ENCODE measurements at regions not wholly inside any gene's neighbourhood (a gene's known extent, or its start where the extent isn't known, plus 50 kb on each side); places are given as distances from the start of the nearest gene placed in this dataset.
"Not testable (repeated sequence)": the region's sequence is repeated elsewhere in the genome, so short reads cannot be mapped to it uniquely, and the experiment has no call there.

DNA sequence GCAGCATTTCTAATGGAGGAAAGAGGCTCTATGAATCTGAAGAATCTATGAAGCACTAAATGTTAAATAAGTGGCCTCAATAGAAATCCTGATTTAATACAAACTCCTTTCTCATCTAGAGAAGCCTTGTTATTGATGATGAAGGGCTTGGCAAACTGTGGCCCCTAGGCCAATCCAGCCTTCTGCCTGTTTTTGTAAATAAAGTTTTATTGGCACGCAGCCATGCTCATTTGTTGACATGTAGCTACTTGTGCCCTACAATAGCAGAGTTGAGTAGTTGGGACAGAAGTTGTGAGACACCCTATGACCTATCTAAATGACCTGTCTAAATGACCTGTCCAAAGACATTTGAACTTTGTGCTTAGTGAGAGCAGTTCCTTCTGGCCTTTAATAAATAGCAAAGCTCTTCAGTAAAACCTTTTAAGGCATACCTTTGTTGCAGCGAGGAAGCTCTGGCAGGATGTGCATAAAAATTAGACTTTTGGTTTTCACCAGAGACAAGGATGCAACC, 484.4 kb upstream of the SPRED2 start:
- H3K27me3 ChIP-seq (ENCODE audit: low read depth) = no peaks in the 10 kb centered on the region
- H3K4me3 ChIP-seq = no peak overlapping the region
- in situ Hi-C loops (cut with MboI; ENCODE audit: low sequenced_read_pairs) = no loop called here

GRCh38 chr2:65916177-65916576, 483.8 kb upstream of the SPRED2 start:
- Histone ChIP-seq H3K27me3 (ENCODE audit: low read depth) (no peaks in the 10 kb centered on the region), H3K4me1 (no peaks in the 10 kb centered on the region), H3K36me3 (replicated peaks) (no peaks in the 10 kb centered on the region), H3K4me3 (no peak overlapping the region), H3K9me3 (no peaks in the 10 kb centered on the region)
- no peak for DNase-seq (ENCODE audit: low spot score in 2 of 2)
- in situ Hi-C loops (cut with MboI; ENCODE audit: low sequenced_read_pairs) = no loop called here

More for the DNA sequence above, 484.4 kb upstream of the SPRED2 start:
- no peaks in the 10 kb centered on the region for H3K36me3 ChIP-seq (replicated peaks)
- DNase-seq (ENCODE audit: low spot score in 2 of 2) = no peak
- no peaks in the 10 kb centered on the region for H3K9me3 ChIP-seq
- H3K4me1 ChIP-seq = no peaks in the 10 kb centered on the region

- in situ Hi-C loops (cut with MboI; ENCODE audit: low sequenced_read_pairs) = no loop called here
These were observed 482.9 kb upstream of the SPRED2 start for GRCh38 chr2:65915273-65915672.

GRCh38 chr2:65914244-65914786, 481.9 kb upstream of the SPRED2 start:
- Histone ChIP-seq H3K27me3 (ENCODE audit: low read depth) (no peaks in the 10 kb centered on the region), H3K9me3 (no peaks in the 10 kb centered on the region)
- in situ Hi-C loops (cut with MboI; ENCODE audit: low sequenced_read_pairs) = no loop called here

More at GRCh38 chr2:65915273-65915672, 482.9 kb upstream of the SPRED2 start:
- H3K4me1 ChIP-seq = no peaks in the 10 kb centered on the region
- no peaks in the 10 kb centered on the region for H3K27me3 ChIP-seq (ENCODE audit: low read depth)
- H3K36me3 ChIP-seq (replicated peaks) = no peaks in the 10 kb centered on the region
- no peak overlapping the region for H3K4me3 ChIP-seq
- no peaks in the 10 kb centered on the region for H3K9me3 ChIP-seq
- no peak for DNase-seq (ENCODE audit: low spot score in 2 of 2)

GRCh38 chr2:65913813-65914212, 481.4 kb upstream of the SPRED2 start:
- in situ Hi-C loops (cut with MboI; ENCODE audit: low sequenced_read_pairs) = no loop called here
- H3K36me3 ChIP-seq (replicated peaks) = no peaks in the 10 kb centered on the region

More at GRCh38 chr2:65914244-65914786, 481.9 kb upstream of the SPRED2 start:
- H3K36me3 ChIP-seq (replicated peaks) = no peaks in the 10 kb centered on the region
- no peak overlapping the region for H3K4me3 ChIP-seq
- DNase-seq (ENCODE audit: low spot score in 2 of 2) = no peak
- no peaks in the 10 kb centered on the region for H3K4me1 ChIP-seq

GRCh38 chr2:65901756-65902155, 469.4 kb upstream of the SPRED2 start:
- Histone ChIP-seq H3K4me1 (no peaks in the 10 kb centered on the region), H3K27me3 (ENCODE audit: low read depth) (0 out of 2 replicates have a peak, but pooled peaks cover 2% of the 10 kb centered on the region), H3K4me3 (no peak overlapping the region), H3K36me3 (replicated peaks) (no peaks in the 10 kb centered on the region), H3K9me3 (no peaks in the 10 kb centered on the region)
- in situ Hi-C loops (cut with MboI; ENCODE audit: low sequenced_read_pairs) = no loop called here
- DNase-seq (ENCODE audit: low spot score in 2 of 2) = no peak

More at GRCh38 chr2:65913813-65914212, 481.4 kb upstream of the SPRED2 start:
- no peaks in the 10 kb centered on the region for H3K27me3 ChIP-seq (ENCODE audit: low read depth)
- no peak overlapping the region for H3K4me3 ChIP-seq
- no peak for DNase-seq (ENCODE audit: low spot score in 2 of 2)
- no peaks in the 10 kb centered on the region for H3K9me3 ChIP-seq
- no peaks in the 10 kb centered on the region for H3K4me1 ChIP-seq

GRCh38 chr2:65896446-65896845, 464.0 kb upstream of the SPRED2 start:
- Histone ChIP-seq H3K27me3 (ENCODE audit: low read depth) (0 out of 2 replicates have a peak, but pooled peaks cover 2% of the 10 kb centered on the region), H3K4me1 (no peaks in the 10 kb centered on the region), H3K9me3 (no peaks in the 10 kb centered on the region), H3K36me3 (replicated peaks) (no peaks in the 10 kb centered on the region), H3K4me3 (no peak overlapping the region)
- DNase-seq (ENCODE audit: low spot score in 2 of 2) = no peak
- in situ Hi-C loops (cut with MboI; ENCODE audit: low sequenced_read_pairs) = no loop called here

DNA sequence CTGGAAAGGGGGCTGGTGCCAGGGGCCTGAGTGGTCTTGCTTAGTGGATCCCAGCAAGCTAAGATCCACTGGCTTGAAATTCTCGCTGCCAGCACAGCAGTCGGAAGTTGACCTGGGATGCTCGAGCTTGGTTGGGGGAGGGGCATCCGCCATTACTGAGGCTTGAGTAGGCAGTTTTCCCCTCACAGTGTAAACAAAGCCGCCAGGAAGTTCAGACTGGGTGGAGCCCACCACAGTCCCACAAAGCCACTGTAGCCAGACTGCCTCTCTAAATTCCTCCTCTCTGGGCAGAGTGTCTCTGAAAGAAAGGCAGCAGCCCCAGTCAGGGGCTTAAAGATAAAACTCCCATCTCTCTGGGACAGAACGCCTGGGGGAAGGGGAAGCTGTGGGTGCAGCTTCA, 457.7 kb upstream of the SPRED2 start:
- H3K36me3 ChIP-seq (replicated peaks); H3K4me1 ChIP-seq; H3K9me3 ChIP-seq; DNase-seq (ENCODE audit: low spot score in 2 of 2); in situ Hi-C loops (cut with MboI; ENCODE audit: low sequenced_read_pairs); H3K27me3 ChIP-seq (ENCODE audit: low read depth); H3K4me3 ChIP-seq: not testable (repeated sequence)

- DNase-seq (ENCODE audit: low spot score in 2 of 2) = no peak
- Histone ChIP-seq H3K36me3 (replicated peaks) (no peaks in the 10 kb centered on the region), H3K27me3 (ENCODE audit: low read depth) (no peaks in the 10 kb centered on the region), H3K9me3 (no peaks in the 10 kb centered on the region), H3K4me3 (no peak overlapping the region), H3K4me1 (no peaks in the 10 kb centered on the region)
- in situ Hi-C loops (cut with MboI; ENCODE audit: low sequenced_read_pairs) = no loop called here
These were observed 452.9 kb upstream of the SPRED2 start for GRCh38 chr2:65885266-65885665.

- H3K4me1 ChIP-seq = no peaks in the 10 kb centered on the region
- no peaks in the 10 kb centered on the region for H3K27me3 ChIP-seq (ENCODE audit: low read depth)
- no peaks in the 10 kb centered on the region for H3K36me3 ChIP-seq (replicated peaks)
- no peaks in the 10 kb centered on the region for H3K9me3 ChIP-seq
- in situ Hi-C loops (cut with MboI; ENCODE audit: low sequenced_read_pairs) = no loop called here
- no peak for DNase-seq (ENCODE audit: low spot score in 2 of 2)
- H3K4me3 ChIP-seq = no peak overlapping the region
These were observed 449.2 kb upstream of the SPRED2 start for GRCh38 chr2:65881592-65881991.

DNA sequence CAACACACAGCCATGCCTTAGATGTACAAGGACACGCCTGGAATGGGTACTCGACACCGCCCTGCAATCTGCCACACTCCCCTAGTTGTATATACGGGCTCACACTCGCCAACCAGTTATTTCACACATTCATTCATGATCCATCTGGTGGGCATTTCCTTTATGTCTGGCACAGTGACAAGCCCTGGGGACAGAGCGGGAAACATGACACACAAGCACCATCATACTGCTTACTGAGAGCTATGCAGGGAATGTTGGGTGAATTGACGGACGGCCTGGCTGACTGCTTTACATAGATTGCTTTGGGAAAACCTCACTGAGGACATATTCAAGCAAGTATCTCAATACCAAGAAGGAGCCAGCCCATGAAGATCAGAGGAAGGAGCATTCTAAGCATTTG, 448.0 kb upstream of the SPRED2 start:
- Histone ChIP-seq H3K4me1 (no peaks in the 10 kb centered on the region), H3K9me3 (no peaks in the 10 kb centered on the region), H3K4me3 (no peak overlapping the region), H3K36me3 (replicated peaks) (no peaks in the 10 kb centered on the region), H3K27me3 (ENCODE audit: low read depth) (no peaks in the 10 kb centered on the region)
- no peak for DNase-seq (ENCODE audit: low spot score in 2 of 2)
- in situ Hi-C loops (cut with MboI; ENCODE audit: low sequenced_read_pairs) = no loop called here

GRCh38 chr2:65878011-65878340, 445.6 kb upstream of the SPRED2 start:
- no peak overlapping the region for H3K4me3 ChIP-seq
- no peaks in the 10 kb centered on the region for H3K4me1 ChIP-seq
- in situ Hi-C loops (cut with MboI; ENCODE audit: low sequenced_read_pairs) = no loop called here
- no peak for DNase-seq (ENCODE audit: low spot score in 2 of 2)
- no peaks in the 10 kb centered on the region for H3K27me3 ChIP-seq (ENCODE audit: low read depth)
- H3K36me3 ChIP-seq (replicated peaks) = no peaks in the 10 kb centered on the region
- no peaks in the 10 kb centered on the region for H3K9me3 ChIP-seq

- H3K9me3 ChIP-seq = no peaks in the 10 kb centered on the region
- DNase-seq (ENCODE audit: low spot score in 2 of 2) = no peak
- H3K36me3 ChIP-seq (replicated peaks) = no peaks in the 10 kb centered on the region
- in situ Hi-C loops (cut with MboI; ENCODE audit: low sequenced_read_pairs) = no loop called here
- H3K27me3 ChIP-seq (ENCODE audit: low read depth) = no peaks in the 10 kb centered on the region
- H3K4me1 ChIP-seq = no peaks in the 10 kb centered on the region
- H3K4me3 ChIP-seq = no peak overlapping the region
These were observed 445.1 kb upstream of the SPRED2 start for GRCh38 chr2:65877331-65878010.

- Histone ChIP-seq H3K4me1 (no peaks in the 10 kb centered on the region), H3K27me3 (ENCODE audit: low read depth) (no peaks in the 10 kb centered on the region)
- in situ Hi-C loops (cut with MboI; ENCODE audit: low sequenced_read_pairs) = no loop called here
These were observed 443.7 kb upstream of the SPRED2 start for GRCh38 chr2:65876114-65876513.

More at GRCh38 chr2:65876114-65876513, 443.7 kb upstream of the SPRED2 start:
- Histone ChIP-seq H3K9me3 (no peaks in the 10 kb centered on the region), H3K4me3 (no peak overlapping the region), H3K36me3 (replicated peaks) (no peaks in the 10 kb centered on the region)
- no peak for DNase-seq (ENCODE audit: low spot score in 2 of 2)
